NCI-H748 treated with DMSO at 0.1 percent for 48 hours (cell line): ENCODE measurements at regions not wholly inside any gene's neighbourhood (a gene's known extent, or its start where the extent isn't known, plus 50 kb on each side); places are given as distances from the start of the nearest gene placed in this dataset.
A peak's percentile ranks its signal among the peaks of the same experiment; 100 is the strongest.

ENCODE experiments used
- DNase-seq: peaks from one replicate; lab custom pipeline; 2025; lab: John Stamatoyannopoulos, UW

DNA sequence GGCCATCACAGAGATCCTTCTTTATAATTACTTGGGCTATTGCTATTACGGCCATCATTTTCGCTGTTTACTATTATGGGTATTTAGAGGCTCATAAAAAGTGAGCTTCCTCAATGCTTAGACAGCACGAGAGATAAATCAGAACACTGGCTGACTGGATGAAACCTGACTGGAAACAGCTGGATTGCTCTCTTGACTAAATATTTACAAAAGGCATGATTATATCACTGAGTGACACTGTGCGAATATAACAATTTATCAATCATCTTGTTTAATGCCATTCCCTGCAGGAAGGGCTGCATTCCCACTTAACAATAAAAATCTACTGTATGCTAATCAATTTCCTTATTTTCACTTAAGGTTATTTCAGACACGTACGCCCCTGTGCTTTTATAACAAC, 260.1 kb upstream of the ARID1B start:
- DNase-seq, result peak; percentile 71

DNA sequence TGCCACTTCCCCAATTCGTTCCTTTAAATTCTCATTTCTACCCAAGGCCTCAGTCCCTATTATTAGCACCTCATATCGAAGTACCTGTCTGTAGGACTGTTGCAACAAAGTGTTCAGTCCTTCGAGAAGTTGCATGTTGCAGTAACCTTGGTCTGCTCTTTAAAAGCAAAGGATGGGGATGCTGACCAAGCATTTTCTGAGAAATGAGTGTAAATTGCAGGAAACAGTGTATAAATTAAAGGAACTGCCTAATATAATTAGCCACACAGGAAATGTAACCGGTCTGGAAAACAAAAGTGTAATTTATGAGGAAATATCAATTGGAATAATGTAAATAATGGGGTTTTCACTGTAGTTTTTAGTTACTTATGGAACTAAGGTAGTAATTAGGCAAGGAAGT, 261.9 kb upstream of the ARID1B start:
- DNase-seq, result no peak

- no peak for DNase-seq
Observed at GRCh38 chr6:156513504-156513903, 263.7 kb upstream of the ARID1B start.

DNA sequence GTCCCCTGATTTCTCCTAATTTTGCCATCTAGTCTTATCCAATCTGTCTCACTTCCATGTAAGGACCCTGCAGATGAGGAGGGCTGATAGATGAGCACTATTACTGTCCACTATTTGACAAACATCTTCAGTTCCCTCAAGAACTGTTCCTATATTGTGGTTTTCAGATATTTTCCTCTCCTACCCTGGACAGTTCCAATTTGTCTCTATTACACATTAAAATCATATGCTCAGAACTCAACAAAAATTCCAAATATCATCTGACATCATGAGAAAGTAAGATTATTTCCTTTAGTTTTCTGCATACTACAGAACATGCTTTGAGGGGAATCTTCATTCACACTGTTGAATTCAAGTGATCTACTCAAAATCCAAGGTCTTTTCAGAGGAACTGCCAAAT, 265.6 kb upstream of the ARID1B start:
- DNase-seq, result no peak

DNA sequence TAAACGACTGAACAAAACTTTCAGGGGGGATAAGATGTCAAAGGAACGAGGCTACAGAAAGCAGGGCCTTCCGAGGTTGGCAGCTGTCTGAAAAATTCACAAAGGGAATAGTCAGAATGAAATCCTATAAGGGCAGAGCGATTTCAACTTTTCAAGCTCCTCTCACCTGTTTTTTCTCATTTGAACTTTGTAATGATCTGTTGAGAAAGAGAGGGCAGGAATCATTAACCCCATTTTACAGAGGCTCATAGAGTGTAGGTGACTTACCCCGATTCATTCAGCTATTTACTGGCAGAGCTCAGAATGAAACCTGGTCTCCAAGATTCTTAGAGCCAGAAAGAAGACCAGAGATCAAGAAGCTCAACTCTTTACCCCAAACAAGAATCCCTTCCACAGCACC, 266.1 kb upstream of the ARID1B start:
- DNase-seq, result no peak

DNA sequence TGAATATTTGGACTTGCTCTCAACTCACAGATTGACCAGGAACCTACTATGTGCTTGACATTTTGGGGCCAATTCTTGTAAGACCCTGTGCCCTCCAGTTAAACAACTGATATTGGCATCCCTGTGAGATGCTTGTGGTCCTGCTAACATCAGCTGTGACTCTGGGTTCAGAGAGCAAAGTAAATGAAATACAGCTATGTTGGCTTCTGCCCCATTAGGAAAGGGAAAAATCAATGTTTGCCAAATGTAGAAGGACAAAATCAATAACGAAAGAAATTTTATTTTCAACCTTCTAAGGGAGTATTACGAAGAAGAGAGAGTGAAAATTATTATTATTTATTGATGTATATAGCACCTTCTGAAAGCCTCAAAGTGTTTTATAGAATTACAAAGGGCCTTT, 266.9 kb upstream of the ARID1B start:
- no peak for DNase-seq

- DNase-seq, result no peak
Observed at GRCh38 chr6:156509496-156509895, 267.7 kb upstream of the ARID1B start.

- peak; percentile 63 for DNase-seq
Observed at GRCh38 chr6:156508923-156509322, 268.3 kb upstream of the ARID1B start.

GRCh38 chr6:156508126-156508525, 269.1 kb upstream of the ARID1B start:
- DNase-seq, result no peak

- no peak for DNase-seq
Observed at GRCh38 chr6:156507656-156508055, 269.5 kb upstream of the ARID1B start.

DNA sequence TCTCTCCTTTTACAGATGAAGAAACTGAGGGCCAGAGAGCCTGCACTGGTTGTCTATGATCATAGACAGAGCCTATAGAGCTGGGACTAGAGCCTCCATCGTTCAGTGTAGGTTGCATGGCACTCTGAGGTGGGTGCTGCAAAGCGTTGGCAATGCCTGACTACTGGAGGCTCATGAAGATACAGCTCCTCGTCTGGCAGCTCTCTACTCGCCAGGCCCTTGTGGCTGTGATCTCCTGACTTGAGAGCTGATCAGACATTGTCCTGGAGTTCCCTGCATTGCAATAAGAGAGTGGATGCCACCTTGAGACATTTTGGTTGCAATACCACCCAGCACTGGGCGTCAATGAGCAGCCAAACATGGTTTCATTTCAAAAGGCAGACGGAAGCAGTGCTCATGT, 270.1 kb upstream of the ARID1B start:
- no peak for DNase-seq

DNA sequence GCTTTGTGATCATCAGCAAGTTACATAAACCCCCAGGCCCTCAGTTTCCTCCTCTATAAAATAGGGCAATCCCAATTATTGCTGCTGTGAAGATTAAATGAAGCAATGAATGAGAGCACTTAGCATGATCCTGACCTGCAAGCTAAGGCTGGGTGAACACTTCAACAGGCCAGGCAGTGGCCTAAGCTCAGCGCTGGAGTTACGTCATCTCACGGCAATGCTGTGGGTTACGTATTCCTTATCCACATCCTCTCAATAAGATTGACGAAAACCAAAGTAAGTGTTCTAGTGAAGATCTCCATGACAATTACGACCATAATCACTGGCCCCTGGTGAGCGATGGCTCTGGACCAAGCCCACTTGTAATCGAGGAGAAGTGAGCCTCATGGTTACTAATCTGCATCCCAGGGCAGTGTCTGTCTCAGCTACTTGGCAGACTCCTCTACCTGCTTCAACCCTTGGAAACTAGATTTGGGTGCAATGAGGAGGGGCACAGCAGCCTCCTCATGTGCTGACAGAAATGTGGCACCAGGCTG, 274.1 kb upstream of the ARID1B start:
- no peak for DNase-seq

DNA sequence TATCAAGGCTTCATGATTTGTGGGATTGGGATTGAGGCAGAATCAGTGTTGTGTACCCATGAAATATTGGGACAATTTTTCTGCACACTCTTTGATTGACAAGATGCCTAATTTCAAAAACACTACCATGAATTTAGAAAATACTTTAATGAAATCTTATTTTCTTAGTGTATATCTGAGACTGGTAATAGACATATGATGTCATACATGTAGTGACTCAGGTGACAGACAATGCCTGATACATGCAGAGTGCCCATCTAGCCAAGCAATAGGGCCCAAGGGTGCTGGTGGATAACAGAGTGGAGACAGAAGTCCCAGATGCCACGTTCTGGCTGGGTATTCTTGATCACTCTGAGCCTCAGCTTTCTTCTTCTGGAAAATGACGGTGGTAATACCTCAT, 279.6 kb upstream of the ARID1B start:
- no peak for DNase-seq

- DNase-seq, result no peak
Observed at GRCh38 chr6:156487877-156488276, 289.3 kb upstream of the ARID1B start.

- DNase-seq, result no peak
Observed at GRCh38 chr6:156485150-156485549, 292.0 kb upstream of the ARID1B start.

DNA sequence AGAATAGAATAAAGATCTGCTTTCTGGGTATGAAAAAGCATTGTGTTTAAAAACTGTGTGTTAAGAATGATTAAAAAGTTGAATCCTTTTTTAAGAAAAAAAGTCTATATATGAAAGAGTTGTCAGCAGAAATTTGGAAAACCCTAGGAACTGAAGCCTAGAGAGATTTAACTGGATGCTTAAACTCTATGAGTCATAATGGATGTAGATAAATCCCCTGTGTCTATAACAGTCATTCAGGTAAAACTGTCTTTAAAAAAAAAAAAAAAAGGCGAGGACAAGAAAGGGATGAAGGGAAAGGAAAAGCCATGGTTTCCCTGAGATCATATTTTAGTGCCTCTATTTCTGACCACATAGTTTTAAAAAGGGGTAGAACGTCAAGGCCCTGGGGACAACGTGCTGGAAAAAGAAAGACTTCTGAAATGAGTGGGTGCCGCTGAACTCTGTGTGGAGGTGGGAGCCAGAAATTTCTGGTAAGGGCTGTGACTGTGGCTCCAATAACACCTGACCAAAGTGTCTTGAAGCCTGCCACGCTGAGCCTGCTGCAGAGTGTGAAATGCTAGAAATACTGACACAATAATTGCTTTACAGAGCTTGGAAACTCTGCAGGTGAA, 302.6 kb upstream of the ARID1B start:
- DNase-seq, result no peak

DNA sequence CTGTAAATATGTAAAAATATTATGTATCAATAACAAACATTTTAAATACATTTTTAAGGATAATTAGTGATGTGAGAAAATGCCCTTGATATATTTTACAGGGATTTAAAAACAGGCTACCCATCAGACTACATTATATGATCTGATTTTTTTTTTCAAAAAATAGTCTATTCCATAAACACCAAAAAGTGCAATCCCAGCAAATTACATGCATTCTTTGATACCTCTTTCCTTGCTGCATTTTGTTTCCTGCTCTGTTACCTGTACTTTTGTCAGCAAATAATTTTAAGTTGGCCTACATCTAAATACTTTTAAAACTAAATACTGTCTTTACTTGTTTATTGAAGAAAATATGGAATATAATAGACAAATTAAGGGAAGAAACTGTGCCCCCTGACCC, 306.2 kb upstream of the ARID1B start:
- no peak for DNase-seq

DNA sequence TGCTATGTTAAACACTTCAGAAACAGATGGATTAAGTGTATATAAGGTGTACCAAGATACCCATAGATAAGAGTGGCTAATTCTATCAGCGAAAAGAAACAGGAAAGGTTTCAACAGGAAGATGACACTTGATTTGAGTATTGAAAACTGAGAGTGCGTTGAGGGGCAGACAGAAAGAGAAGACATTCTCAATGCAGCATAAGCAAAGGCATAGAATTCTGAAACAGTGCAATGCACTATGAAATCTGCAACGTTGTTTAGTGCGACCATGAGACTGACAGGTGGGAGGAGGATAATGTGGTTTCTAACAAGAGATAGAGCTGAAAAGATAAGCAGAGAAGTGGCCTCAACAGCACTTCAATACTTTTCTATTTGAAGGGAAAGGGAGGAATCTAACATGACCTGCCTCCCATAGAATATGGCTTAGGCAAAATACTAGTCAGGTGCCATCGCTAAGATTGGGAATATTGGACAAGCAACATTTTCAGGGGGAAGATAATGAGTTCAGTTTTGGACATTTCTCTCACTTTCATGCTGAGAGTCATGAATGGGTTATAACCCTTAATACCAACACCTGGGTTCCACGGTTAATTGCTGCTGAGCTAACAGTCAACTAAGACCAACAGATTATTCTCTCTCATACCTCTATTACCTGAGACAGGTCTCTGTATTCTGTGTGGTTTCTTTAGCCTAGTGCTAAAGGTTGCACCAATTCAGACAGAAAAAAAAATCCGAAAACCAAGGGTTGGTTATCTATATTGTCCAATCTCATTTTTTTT, 312.9 kb upstream of the ARID1B start:
- no peak for DNase-seq

- peak; percentile 39 for DNase-seq
Observed at GRCh38 chr6:156461647-156462046, 315.5 kb upstream of the ARID1B start.

GRCh38 chr6:156457601-156458000, 319.6 kb upstream of the ARID1B start:
- DNase-seq, result no peak

DNA sequence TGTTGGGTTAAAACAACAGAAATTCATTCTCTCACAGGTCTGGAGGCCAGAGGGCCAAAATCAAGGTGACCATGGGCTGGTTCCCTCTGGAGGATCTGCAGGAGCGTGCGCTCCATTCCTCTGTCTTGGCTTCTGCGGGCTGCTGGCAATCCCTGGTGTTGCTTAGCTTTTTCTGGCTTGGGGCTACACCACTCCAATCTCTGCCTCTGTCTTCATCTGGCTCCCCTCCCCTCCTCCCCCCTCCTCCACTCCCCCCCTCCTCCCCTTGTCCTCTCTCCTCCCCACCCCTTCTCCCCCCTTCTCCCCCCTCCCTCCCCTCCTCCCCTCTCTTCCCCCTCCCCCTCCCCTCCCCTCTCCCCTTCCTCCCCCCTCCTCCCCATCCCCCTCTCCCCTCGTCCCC, 321.3 kb upstream of the ARID1B start:
- no peak for DNase-seq

GRCh38 chr6:156454867-156455266, 322.3 kb upstream of the ARID1B start:
- DNase-seq, result no peak

GRCh38 chr6:156451726-156452125, 325.5 kb upstream of the ARID1B start:
- no peak for DNase-seq

- DNase-seq, result no peak
Observed at GRCh38 chr6:156451088-156451487, 326.1 kb upstream of the ARID1B start.
